Breast epithelium (tissue), 3 donors: ENCODE measurements at regions not wholly inside any gene's neighbourhood (a gene's known extent, or its start where the extent isn't known, plus 50 kb on each side); places are given as distances from the start of the nearest gene placed in this dataset.

Experiments
- POLR2A ChIP-seq: fragments of 450-650 bp; IDR thresholded peaks from one replicate; pipeline ENCODE4 v1.6.1; 2016; ENCODE audit warnings: antibody characterized with exemption, mild to moderate bottlenecking, moderate library complexity
- POLR2AphosphoS5 ChIP-seq, 3 donors: sonication (generic); formaldehyde crosslinking; IDR thresholded peaks; one replicate each; pipeline ENCODE4 v1.6.1; 2017; ENCODE audit warnings: antibody characterized with exemption in 3 of 3
- TF ChIP-seq, protein P1 (sequence below), 3 donors: fragments of 450-650 bp; IDR thresholded peaks; one replicate each; pipeline ENCODE4 v1.5.1; 2016 to 2017; ENCODE audit warnings: antibody characterized with exemption in 3 of 3, mild to moderate bottlenecking in 3 of 3, moderate library complexity in 3 of 3

DNA sequence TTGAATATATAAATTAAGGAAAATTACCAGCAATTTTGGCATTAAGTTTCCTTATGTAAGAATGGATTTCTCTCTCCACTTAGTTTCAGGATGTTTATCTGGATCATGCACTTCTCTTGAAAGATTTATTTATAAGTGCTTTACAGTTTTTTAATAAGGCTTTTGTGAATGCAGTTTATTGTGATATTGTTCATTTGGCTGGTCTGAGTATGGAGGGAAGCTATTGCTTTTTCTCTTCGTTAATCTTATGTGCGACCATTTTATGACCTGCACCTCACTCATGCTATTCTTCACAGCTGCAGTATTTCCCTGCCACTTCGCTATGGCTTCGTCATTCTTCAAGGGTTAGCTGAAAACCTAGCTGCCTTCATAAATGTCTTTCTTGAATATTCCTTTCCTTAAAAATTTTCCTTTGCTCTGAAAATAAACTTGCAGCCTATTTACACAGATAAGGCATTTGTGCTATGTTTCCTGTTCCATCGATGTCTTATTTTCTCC, 233.4 kb downstream of the SOCS6 start:
- TF ChIP-seq, protein P1, sequence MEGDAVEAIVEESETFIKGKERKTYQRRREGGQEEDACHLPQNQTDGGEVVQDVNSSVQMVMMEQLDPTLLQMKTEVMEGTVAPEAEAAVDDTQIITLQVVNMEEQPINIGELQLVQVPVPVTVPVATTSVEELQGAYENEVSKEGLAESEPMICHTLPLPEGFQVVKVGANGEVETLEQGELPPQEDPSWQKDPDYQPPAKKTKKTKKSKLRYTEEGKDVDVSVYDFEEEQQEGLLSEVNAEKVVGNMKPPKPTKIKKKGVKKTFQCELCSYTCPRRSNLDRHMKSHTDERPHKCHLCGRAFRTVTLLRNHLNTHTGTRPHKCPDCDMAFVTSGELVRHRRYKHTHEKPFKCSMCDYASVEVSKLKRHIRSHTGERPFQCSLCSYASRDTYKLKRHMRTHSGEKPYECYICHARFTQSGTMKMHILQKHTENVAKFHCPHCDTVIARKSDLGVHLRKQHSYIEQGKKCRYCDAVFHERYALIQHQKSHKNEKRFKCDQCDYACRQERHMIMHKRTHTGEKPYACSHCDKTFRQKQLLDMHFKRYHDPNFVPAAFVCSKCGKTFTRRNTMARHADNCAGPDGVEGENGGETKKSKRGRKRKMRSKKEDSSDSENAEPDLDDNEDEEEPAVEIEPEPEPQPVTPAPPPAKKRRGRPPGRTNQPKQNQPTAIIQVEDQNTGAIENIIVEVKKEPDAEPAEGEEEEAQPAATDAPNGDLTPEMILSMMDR (IDR thresholded peaks at IDR 0.05) = no peak
- TF ChIP-seq POLR2A (no peak), POLR2AphosphoS5 (IDR thresholded peaks at IDR 0.05) (no peak)
